ENCODE measurements at regions not wholly inside any gene's neighbourhood (a gene's known extent, or its start where the extent isn't known, plus 50 kb on each side); places are given as distances from the start of the nearest gene placed in this dataset.
A peak's percentile ranks its signal among the peaks of the same experiment; 100 is the strongest.

DNA sequence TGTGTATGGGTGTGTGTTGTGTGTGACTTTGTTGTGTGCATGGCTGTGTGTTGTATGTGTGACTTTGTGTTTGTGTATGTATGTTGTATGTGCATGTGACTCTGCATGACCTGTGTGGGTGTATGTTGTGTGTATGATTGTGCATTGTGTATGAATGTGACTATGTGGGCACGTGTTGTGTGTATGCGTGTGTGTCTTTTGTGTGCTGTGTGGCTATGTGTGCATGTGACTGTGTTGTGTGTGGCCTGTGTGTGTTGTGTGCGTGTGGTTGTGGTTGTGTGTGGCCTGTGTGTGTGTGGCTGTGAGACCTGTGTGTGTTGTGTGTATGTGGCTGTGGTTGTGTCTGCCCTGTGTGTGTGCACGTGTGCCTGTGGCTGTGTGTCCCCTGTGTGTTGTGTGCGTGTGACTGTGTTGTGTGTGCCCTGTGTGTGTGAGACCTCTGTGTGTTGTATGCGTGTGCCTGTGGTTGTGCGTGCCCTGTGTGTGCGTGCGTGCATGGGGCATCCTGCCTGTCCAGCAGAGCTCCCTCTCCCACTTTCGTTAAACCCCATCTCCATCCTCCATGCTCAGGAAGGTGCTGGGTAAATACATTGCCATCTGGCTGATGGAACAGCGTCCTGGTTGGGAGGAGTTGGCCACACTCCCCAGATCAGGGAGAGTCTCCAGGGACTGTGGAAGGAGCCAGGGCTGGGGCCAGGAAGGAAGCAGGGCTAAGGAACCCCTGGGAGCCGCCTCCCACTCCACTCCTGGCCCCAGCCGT is 90.1 kb upstream of the GSE1 start:
- DNase-seq, result peak in 1 of 2 donors; percentile 37
- H3K27ac ChIP-seq (ENCODE audit: low read length), result peak overlapping the region; percentile 9
- no peaks in the 10 kb centered on the region for H3K27me3 ChIP-seq (ENCODE audit: control insufficient read depth, insufficient read depth, low read length)
- peaks cover 23% of the 10 kb centered on the region for H3K4me1 ChIP-seq (ENCODE audit: control insufficient read depth, insufficient read depth, low read length)
- no CpG with 5 or more reads among the region's 13 CpGs for WGBS (ENCODE audit: insufficient coverage, low lambda C conversion rate)
- no peaks in the 10 kb centered on the region for H3K9me3 ChIP-seq (ENCODE audit: control insufficient read depth, low read depth, low read length)
- no peak overlapping the region for H3K4me3 ChIP-seq (ENCODE audit: low read length)
- peaks cover 8% of the 10 kb centered on the region for H3K36me3 ChIP-seq (ENCODE audit: control insufficient read depth, insufficient read depth, low read length)

- H3K27ac ChIP-seq (ENCODE audit: low read length), result peak overlapping the region; percentile 9
- no peak for DNase-seq
- H3K4me3 ChIP-seq (ENCODE audit: low read length), result no peak overlapping the region
- peaks cover 7% of the 10 kb centered on the region for H3K36me3 ChIP-seq (ENCODE audit: control insufficient read depth, insufficient read depth, low read length)
- peaks cover 23% of the 10 kb centered on the region for H3K4me1 ChIP-seq (ENCODE audit: control insufficient read depth, insufficient read depth, low read length)
- no peaks in the 10 kb centered on the region for H3K9me3 ChIP-seq (ENCODE audit: control insufficient read depth, low read depth, low read length)
- H3K27me3 ChIP-seq (ENCODE audit: control insufficient read depth, insufficient read depth, low read length), result no peaks in the 10 kb centered on the region
- no CpG with 5 or more reads among the region's 22 CpGs for WGBS (ENCODE audit: insufficient coverage, low lambda C conversion rate)
Measured at GRCh38 chr16:85523602-85524364, 89.3 kb upstream of the GSE1 start.

- peaks cover 4% of the 10 kb centered on the region for H3K36me3 ChIP-seq (ENCODE audit: control insufficient read depth, insufficient read depth, low read length)
- no peak overlapping the region for H3K27ac ChIP-seq (ENCODE audit: low read length)
- no peak overlapping the region for H3K4me3 ChIP-seq (ENCODE audit: low read length)
- no peak for DNase-seq
- no peaks in the 10 kb centered on the region for H3K9me3 ChIP-seq (ENCODE audit: control insufficient read depth, low read depth, low read length)
- H3K27me3 ChIP-seq (ENCODE audit: control insufficient read depth, insufficient read depth, low read length), result no peaks in the 10 kb centered on the region
- peaks cover 23% of the 10 kb centered on the region for H3K4me1 ChIP-seq (ENCODE audit: control insufficient read depth, insufficient read depth, low read length)
- no CpG with 5 or more reads among the region's 8 CpGs for WGBS (ENCODE audit: insufficient coverage, low lambda C conversion rate)
Measured at GRCh38 chr16:85524365-85524629, 88.8 kb upstream of the GSE1 start.

- DNase-seq, result no peak
- H3K4me1 ChIP-seq (ENCODE audit: control insufficient read depth, insufficient read depth, low read length), result peaks cover 23% of the 10 kb centered on the region
- WGBS (ENCODE audit: insufficient coverage, low lambda C conversion rate), result no CpG with 5 or more reads among the region's 29 CpGs
- no peaks in the 10 kb centered on the region for H3K9me3 ChIP-seq (ENCODE audit: control insufficient read depth, low read depth, low read length)
- no peak overlapping the region for H3K4me3 ChIP-seq (ENCODE audit: low read length)
- peaks cover 2% of the 10 kb centered on the region for H3K36me3 ChIP-seq (ENCODE audit: control insufficient read depth, insufficient read depth, low read length)
- no peak overlapping the region for H3K27ac ChIP-seq (ENCODE audit: low read length)
- no peaks in the 10 kb centered on the region for H3K27me3 ChIP-seq (ENCODE audit: control insufficient read depth, insufficient read depth, low read length)
Measured at GRCh38 chr16:85524630-85525419, 88.3 kb upstream of the GSE1 start.

DNA sequence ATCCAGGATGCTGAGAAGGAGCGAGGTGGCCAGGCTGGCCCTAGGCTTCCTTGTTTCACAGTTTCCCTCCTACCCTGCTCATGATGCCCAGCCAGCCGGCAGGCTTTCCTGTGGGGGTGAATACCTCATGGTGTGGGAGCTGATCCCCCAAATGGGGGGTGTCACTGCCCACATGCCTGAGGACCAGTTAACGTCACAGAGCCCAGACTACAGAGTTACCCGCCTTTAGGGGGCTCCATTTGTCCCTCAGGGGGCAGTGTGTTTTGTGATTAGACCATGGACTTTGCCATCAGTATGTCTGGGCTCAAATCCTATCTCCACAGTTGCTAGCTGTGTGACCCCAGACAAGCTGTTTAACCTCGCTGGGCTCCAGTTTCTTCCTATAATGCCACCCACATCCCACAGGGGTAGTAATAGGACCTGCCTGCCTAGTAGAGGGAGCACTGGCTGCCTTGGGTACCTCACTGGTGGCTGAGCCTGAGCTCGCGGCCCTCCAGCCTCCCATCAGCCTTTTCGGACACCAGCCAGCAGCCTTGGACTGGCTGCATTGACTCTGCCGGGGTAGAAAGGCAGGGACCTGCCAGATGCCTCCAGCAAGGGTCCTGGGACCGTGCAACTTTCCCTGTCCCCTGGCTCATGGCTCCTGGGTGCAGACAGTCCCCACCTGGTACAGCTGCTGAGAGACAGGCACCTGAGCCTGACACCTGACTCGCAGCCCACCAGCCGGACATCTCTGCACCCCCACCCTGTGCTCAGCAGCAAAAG is 87.5 kb upstream of the GSE1 start:
- WGBS (ENCODE audit: insufficient coverage, low lambda C conversion rate), result no CpG with 5 or more reads among the region's 12 CpGs
- H3K4me3 ChIP-seq (ENCODE audit: low read length), result no peak overlapping the region
- peaks cover 2% of the 10 kb centered on the region for H3K36me3 ChIP-seq (ENCODE audit: control insufficient read depth, insufficient read depth, low read length)
- no peak for DNase-seq
- H3K9me3 ChIP-seq (ENCODE audit: control insufficient read depth, low read depth, low read length), result no peaks in the 10 kb centered on the region
- no peak overlapping the region for H3K27ac ChIP-seq (ENCODE audit: low read length)
- peaks cover 24% of the 10 kb centered on the region for H3K4me1 ChIP-seq (ENCODE audit: control insufficient read depth, insufficient read depth, low read length)
- H3K27me3 ChIP-seq (ENCODE audit: control insufficient read depth, insufficient read depth, low read length), result no peaks in the 10 kb centered on the region

GRCh38 chr16:85526185-85526974 is 86.7 kb upstream of the GSE1 start:
- no peak overlapping the region for H3K4me3 ChIP-seq (ENCODE audit: low read length)
- H3K4me1 ChIP-seq (ENCODE audit: control insufficient read depth, insufficient read depth, low read length), result peaks cover 17% of the 10 kb centered on the region
- H3K27ac ChIP-seq (ENCODE audit: low read length), result no peak overlapping the region
- no CpG with 5 or more reads among the region's 20 CpGs for WGBS (ENCODE audit: insufficient coverage, low lambda C conversion rate)
- no peak for DNase-seq
- no peaks in the 10 kb centered on the region for H3K9me3 ChIP-seq (ENCODE audit: control insufficient read depth, low read depth, low read length)
- H3K36me3 ChIP-seq (ENCODE audit: control insufficient read depth, insufficient read depth, low read length), result peaks cover 2% of the 10 kb centered on the region
- no peaks in the 10 kb centered on the region for H3K27me3 ChIP-seq (ENCODE audit: control insufficient read depth, insufficient read depth, low read length)

DNA sequence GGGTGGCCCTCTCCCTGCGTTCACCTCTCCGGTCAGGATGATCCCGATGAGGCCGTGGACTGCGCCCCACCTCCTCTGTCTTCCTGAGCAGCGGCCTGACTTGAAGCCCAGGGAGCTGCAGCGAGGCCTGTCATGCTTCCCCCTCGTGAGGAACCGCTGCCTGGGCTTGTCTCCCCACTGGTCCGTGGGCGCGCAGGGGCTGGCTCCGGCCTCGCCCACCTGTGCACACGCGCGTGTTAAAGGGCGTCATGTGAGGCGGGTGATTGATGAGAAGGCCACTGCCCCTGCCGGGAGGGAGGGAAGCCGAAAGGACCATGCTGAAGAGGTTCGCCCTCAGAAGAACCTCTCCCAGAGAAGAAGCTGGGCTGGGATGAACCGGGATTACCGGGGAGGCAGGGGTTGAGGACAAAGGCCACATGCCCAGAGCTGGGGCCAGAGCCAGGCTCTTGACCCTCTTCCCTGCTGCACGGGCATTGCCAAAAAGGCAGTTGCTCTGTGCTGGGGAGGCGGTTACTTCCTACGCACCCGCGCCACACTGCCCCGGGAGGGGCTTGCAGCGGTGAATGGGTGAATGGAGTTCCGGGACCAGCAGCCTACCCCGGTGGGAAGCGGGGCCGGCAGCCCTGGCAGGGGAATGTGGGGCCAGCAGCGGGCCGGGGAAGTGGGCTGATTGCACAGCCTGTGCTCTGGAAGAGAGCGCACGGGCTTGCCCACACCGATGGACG is 85.9 kb upstream of the GSE1 start:
- H3K4me3 ChIP-seq (ENCODE audit: low read length), result no peak overlapping the region
- peaks cover 11% of the 10 kb centered on the region for H3K4me1 ChIP-seq (ENCODE audit: control insufficient read depth, insufficient read depth, low read length)

DNA sequence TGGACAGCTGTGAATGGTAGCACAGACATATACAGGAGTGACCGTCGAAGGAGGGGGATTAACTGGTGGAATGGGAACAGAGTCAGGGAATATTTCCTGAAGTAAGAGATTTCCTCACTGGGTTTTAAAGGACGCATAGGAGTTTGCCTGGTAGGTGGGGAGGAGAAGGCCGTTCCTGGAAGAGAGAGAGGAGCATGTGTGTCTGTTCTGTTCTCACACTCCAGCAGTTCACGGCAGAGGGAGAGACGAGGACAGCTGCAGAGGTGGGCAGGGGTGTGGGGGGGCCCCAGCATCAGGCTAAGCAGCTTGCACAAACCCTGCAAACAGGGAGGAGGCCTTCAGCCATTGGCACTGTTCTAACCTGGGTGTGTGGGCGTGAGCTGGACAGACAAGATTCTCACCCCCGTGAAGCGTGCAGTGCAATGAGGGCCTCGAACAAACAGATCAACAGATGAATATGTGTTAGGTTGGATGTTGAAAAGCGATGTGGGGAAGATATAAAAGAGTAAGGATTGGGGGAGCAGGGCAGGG is 85.3 kb upstream of the GSE1 start:
- Histone ChIP-seq H3K9me3 (ENCODE audit: control insufficient read depth, low read depth, low read length) (no peaks in the 10 kb centered on the region), H3K4me1 (ENCODE audit: control insufficient read depth, insufficient read depth, low read length) (peaks cover 11% of the 10 kb centered on the region), H3K36me3 (ENCODE audit: control insufficient read depth, insufficient read depth, low read length) (peaks cover 5% of the 10 kb centered on the region), H3K4me3 (ENCODE audit: low read length) (no peak overlapping the region), H3K27ac (ENCODE audit: low read length) (no peak overlapping the region), H3K27me3 (ENCODE audit: control insufficient read depth, insufficient read depth, low read length) (no peaks in the 10 kb centered on the region)
- DNase-seq, result no peak
- WGBS (ENCODE audit: insufficient coverage, low lambda C conversion rate), result 100% methylated on average over 3 of the region's 11 CpGs

More for the DNA sequence above, 85.9 kb upstream of the GSE1 start:
- peaks cover 2% of the 10 kb centered on the region for H3K36me3 ChIP-seq (ENCODE audit: control insufficient read depth, insufficient read depth, low read length)
- no peaks in the 10 kb centered on the region for H3K27me3 ChIP-seq (ENCODE audit: control insufficient read depth, insufficient read depth, low read length)
- DNase-seq, result no peak
- WGBS (ENCODE audit: insufficient coverage, low lambda C conversion rate), result no CpG with 5 or more reads among the region's 41 CpGs
- H3K27ac ChIP-seq (ENCODE audit: low read length), result no peak overlapping the region
- H3K9me3 ChIP-seq (ENCODE audit: control insufficient read depth, low read depth, low read length), result no peaks in the 10 kb centered on the region
